K562 (cell line): ENCODE measurements at regions not wholly inside any gene's neighbourhood (a gene's known extent, or its start where the extent isn't known, plus 50 kb on each side); places are given as distances from the start of the nearest gene placed in this dataset.

Experiments
- ATAC-seq: fragments of 200-7000 bp; cut with Tn5 transposase; 3 replicates; pipeline ENCODE4 v1.9.1; 2020; ENCODE audit warnings: moderate library complexity
- BruUV-seq: library from RNA; stranded (reverse); fragments of 400-500 nt; replicated peaks from 2 replicates; lab custom pipeline; 2021; lab: Mats Ljungman, UMichigan
- CTCF ChIA-PET: fragments of 300-600 bp; formaldehyde crosslinking; extraction: SDS; loops from one replicate; lab custom pipeline; 2021; ENCODE audit warnings: low intra/inter-chr PET ratio; lab: Yijun Ruan, JAX
- POLR2A ChIA-PET: fragments of 300-600, 350-650 bp; sonication (Branson Sonifier 250); formaldehyde crosslinking; extraction: SDS; loops from one replicate; lab custom pipeline; 2021; ENCODE audit warnings: antibody characterized with exemption, inconsistent platforms; lab: Yijun Ruan, JAX
- DNase-seq, 4 experiments: peaks; one replicate each; pipeline versions ENCODE4 v3.0.0 to v3.0.0-alpha.2; 2011 to 2018; ENCODE audit warnings: low spot score in 3 of 4, mixed read lengths in 3 of 4; ENCODE audit errors: extremely low read depth in 1 of 4
- FAIRE-seq: peaks from 2 replicates; lab custom pipeline; 2011; peaks lifted over from hg19 to GRCh38; lab: Jason Lieb, UNC
- H2AFZ ChIP-seq: 2 replicates; pipeline ENCODE4 v1.6.0; 2011; ENCODE audit warnings: low read depth, low read length, control low read depth, inconsistent platforms
- H3K27ac ChIP-seq: fragments of 200-600 bp; 3 replicates; pipeline ENCODE4 v1.8.0; 2011; ENCODE audit warnings: low read depth, mild to moderate bottlenecking, control low read depth, inconsistent platforms, low read length, moderate library complexity, mixed read lengths; ENCODE audit errors: extremely low read depth
- H3K27me3 ChIP-seq, 2 experiments: fragments of 300-600 bp in 1 of 2; 2 replicates in 1 of 2; 3 replicates in 1 of 2; pipeline versions ENCODE4 v1.6.0 to v1.8.0; 2011; ENCODE audit warnings: inconsistent platforms in 2 of 2, low read length in 2 of 2, mild to moderate bottlenecking in 1 of 2, mixed read lengths in 1 of 2, moderate library complexity in 1 of 2; ENCODE audit not compliant: control insufficient read depth in 2 of 2, insufficient read depth in 2 of 2
- H3K36me3 ChIP-seq: fragments of 300-600 bp; 3 replicates; pipeline ENCODE4 v1.8.0; 2011; ENCODE audit warnings: mild to moderate bottlenecking, low read length, inconsistent platforms; ENCODE audit not compliant: control insufficient read depth, insufficient read depth
- H3K4me1 ChIP-seq, 2 experiments: fragments of 200-600 bp in 1 of 2; replicated peaks in 1 of 2; 2 replicates in 1 of 2; 3 replicates in 1 of 2; pipeline versions ENCODE4 v1.5.1 to v1.8.0; 2011; ENCODE audit warnings: inconsistent platforms in 2 of 2, low read length in 2 of 2, mild to moderate bottlenecking in 1 of 2, mixed read lengths in 1 of 2, moderate library complexity in 1 of 2; ENCODE audit not compliant: control insufficient read depth in 2 of 2, insufficient read depth in 2 of 2
- H3K4me2 ChIP-seq: 2 replicates; pipeline ENCODE4 v1.6.1; 2011; ENCODE audit warnings: low read length, control low read depth, inconsistent platforms, mixed read lengths; ENCODE audit not compliant: insufficient read depth
- H3K4me3 ChIP-seq: fragments of 200-600 bp; sonication (generic), shearing (Covaris generic); 2 replicates; pipeline ENCODE4 v1.5.1; 2016; ENCODE audit warnings: control low read depth, inconsistent platforms
- H3K79me2 ChIP-seq: fragments of 200-600 bp; 3 replicates; pipeline ENCODE4 v1.8.0; 2011; ENCODE audit warnings: low read length, inconsistent platforms; ENCODE audit not compliant: control insufficient read depth, insufficient read depth
- H3K9ac ChIP-seq, 2 experiments: 2 replicates each; pipeline versions ENCODE4 v1.6.0 to v1.6.1; 2011; ENCODE audit warnings: low read depth in 2 of 2, low read length in 2 of 2, control low read depth in 1 of 2, inconsistent platforms in 1 of 2, mild to moderate bottlenecking in 1 of 2, mixed read lengths in 1 of 2; ENCODE audit not compliant: insufficient read depth in 1 of 2
- H3K9me1 ChIP-seq: one replicate; pipeline ENCODE4 v1.6.0; 2011; ENCODE audit warnings: inconsistent platforms, mild to moderate bottlenecking, low read length, moderate library complexity; ENCODE audit not compliant: control insufficient read depth, insufficient read depth
- H3K9me3 ChIP-seq: replicated peaks from 2 replicates; pipeline ENCODE4 v1.5.1; 2011; ENCODE audit warnings: low read depth, low read length, inconsistent platforms; ENCODE audit not compliant: control insufficient read depth, insufficient read depth
- H4K20me1 ChIP-seq: replicated peaks from 2 replicates; pipeline ENCODE4 v1.6.1; 2011; ENCODE audit warnings: low read length, inconsistent platforms, mixed read lengths; ENCODE audit not compliant: control insufficient read depth, insufficient read depth
- DMBX1 ChIP-seq: fragments of 250-450 bp; sonication (Bioruptor Pico); IDR thresholded peaks from 2 replicates; pipeline ENCODE4 v1.8.0; 2022; ENCODE audit warnings: inconsistent platforms, mild to moderate bottlenecking, moderate library complexity, borderline replicate concordance
- SREBF2 ChIP-seq: sonication (generic); formaldehyde crosslinking; IDR thresholded peaks from 2 replicates; pipeline ENCODE4 v1.4.0; 2020; ENCODE audit warnings: mild to moderate bottlenecking, missing genetic modification reagents
- SRSF1 ChIP-seq: fragments of 200-400 bp; formaldehyde crosslinking; IDR thresholded peaks from 2 replicates; pipeline ENCODE4 v1.6.1; 2017; ENCODE audit warnings: mild to moderate bottlenecking, low read depth, low read length, moderate library complexity
- SRSF9 ChIP-seq: fragments of 200-400 bp; formaldehyde crosslinking; IDR thresholded peaks from 2 replicates; pipeline ENCODE4 v1.6.1; 2017; ENCODE audit warnings: low read depth, low read length, borderline replicate concordance
- TBL1XR1 ChIP-seq, 2 experiments: IDR thresholded peaks; 2 replicates each; pipeline ENCODE4 v1.6.1; 2012; ENCODE audit warnings: improper control_type of control experiment in 2 of 2, low read length in 2 of 2, mild to moderate bottlenecking in 1 of 2
- ZNF41 ChIP-seq: fragments of 250-450 bp; sonication (Bioruptor Pico); conservative IDR thresholded peaks from 2 replicates; pipeline ENCODE4 v1.4.0; 2020; ENCODE audit warnings: mild to moderate bottlenecking
- ZNF589 ChIP-seq: fragments of 200-800 bp; sonication (Bioruptor generic); IDR thresholded peaks from 2 replicates; pipeline ENCODE4 v1.6.1; 2016; ENCODE audit warnings: low read depth, missing genetic modification characterization, missing compliant biosample characterization
- WGBS: fragments of 100-300 bp; shearing (Covaris generic); methylation state at CpG from one replicate; pipeline ENCODE4 v1.1.6; 2016; ENCODE audit warnings: low coverage, mixed read lengths; ENCODE audit not compliant: insufficient coverage; ENCODE audit errors: missing lambda C conversion rate; 5-methylcytosine and 5-hydroxymethylcytosine counted together
- in situ Hi-C: fragments of 300-500 bp; cut with MboI; formaldehyde crosslinking; loops from 4 replicates; pipeline ENCODE4 v1.15.0; 2018; ENCODE audit warnings: inconsistent platforms, mixed read lengths
- intact Hi-C: fragments of 100-400 bp; cut with micrococcal nuclease; formaldehyde crosslinking; loops from 2 replicates; pipeline ENCODE4 v1.14.2; 2022
- TF ChIP-seq, protein P1 (sequence below), 2 experiments: fragments of 450-650 bp in 1 of 2; sonication (generic) in 1 of 2; formaldehyde crosslinking in 1 of 2; IDR thresholded peaks; 2 replicates each; pipeline versions ENCODE4 v1.7.1 to v1.9.0; 2016 to 2022; ENCODE audit warnings: inconsistent platforms in 1 of 2, mild to moderate bottlenecking in 1 of 2, missing genetic modification reagents in 1 of 2
- TF ChIP-seq, protein P2 (sequence below), 3 experiments: fragments of 200-800 bp in 1 of 3; fragments of 250-450 bp in 1 of 3; fragments of 450-650 bp in 1 of 3; sonication (Bioruptor Pico) in 1 of 3; sonication (Bioruptor generic) in 1 of 3; formaldehyde crosslinking in 1 of 3; IDR thresholded peaks; 2 replicates each; pipeline versions ENCODE4 v1.6.1 to v1.8.0; 2016 to 2022; ENCODE audit warnings: mild to moderate bottlenecking in 2 of 3, missing genetic modification characterization in 2 of 3, missing compliant biosample characterization in 1 of 3, moderate library complexity in 1 of 3

DNA sequence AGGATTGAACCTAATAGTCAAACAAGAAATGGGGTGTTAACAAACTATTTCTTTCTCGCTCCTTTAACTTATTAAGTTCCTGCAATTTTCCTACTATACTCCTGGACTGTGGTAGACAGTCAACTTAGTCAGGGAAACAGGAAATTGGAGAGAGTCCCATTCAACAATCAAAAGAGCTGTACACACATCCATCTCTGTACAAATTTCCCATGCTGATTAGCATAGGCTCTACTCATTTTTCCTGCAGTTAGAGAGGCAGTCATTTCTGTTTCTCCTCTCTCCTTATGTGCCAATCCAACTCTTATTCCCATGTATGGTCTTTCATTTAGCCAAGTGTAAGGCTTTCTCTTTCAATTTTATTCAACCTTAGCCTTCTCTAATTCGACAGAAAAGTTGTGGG is 1168.5 kb upstream of the FLRT2 start:
- in situ Hi-C loops = no loop called here
- H3K4me3 ChIP-seq = no peak overlapping the region
- no peak overlapping the region for H2AFZ ChIP-seq
- ATAC-seq = no peak
- DNase-seq = no peak
- H3K9me1 ChIP-seq = no peaks in the 10 kb centered on the region
- no peak for TF ChIP-seq SRSF9
- TF ChIP-seq SRSF1 = no peak
- TF ChIP-seq SREBF2 (CRISPR knock-in tag) = no peak
- TF ChIP-seq ZNF41 (CRISPR knock-in tag) = no peak
- TF ChIP-seq ZNF589 (CRISPR knock-in tag) = no peak
- TF ChIP-seq, protein P1, sequence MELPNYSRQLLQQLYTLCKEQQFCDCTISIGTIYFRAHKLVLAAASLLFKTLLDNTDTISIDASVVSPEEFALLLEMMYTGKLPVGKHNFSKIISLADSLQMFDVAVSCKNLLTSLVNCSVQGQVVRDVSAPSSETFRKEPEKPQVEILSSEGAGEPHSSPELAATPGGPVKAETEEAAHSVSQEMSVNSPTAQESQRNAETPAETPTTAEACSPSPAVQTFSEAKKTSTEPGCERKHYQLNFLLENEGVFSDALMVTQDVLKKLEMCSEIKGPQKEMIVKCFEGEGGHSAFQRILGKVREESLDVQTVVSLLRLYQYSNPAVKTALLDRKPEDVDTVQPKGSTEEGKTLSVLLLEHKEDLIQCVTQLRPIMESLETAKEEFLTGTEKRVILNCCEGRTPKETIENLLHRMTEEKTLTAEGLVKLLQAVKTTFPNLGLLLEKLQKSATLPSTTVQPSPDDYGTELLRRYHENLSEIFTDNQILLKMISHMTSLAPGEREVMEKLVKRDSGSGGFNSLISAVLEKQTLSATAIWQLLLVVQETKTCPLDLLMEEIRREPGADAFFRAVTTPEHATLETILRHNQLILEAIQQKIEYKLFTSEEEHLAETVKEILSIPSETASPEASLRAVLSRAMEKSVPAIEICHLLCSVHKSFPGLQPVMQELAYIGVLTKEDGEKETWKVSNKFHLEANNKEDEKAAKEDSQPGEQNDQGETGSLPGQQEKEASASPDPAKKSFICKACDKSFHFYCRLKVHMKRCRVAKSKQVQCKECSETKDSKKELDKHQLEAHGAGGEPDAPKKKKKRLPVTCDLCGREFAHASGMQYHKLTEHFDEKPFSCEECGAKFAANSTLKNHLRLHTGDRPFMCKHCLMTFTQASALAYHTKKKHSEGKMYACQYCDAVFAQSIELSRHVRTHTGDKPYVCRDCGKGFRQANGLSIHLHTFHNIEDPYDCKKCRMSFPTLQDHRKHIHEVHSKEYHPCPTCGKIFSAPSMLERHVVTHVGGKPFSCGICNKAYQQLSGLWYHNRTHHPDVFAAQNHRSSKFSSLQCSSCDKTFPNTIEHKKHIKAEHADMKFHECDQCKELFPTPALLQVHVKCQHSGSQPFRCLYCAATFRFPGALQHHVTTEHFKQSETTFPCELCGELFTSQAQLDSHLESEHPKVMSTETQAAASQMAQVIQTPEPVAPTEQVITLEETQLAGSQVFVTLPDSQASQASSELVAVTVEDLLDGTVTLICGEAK (IDR thresholded peaks at IDR 0.05) = no peak
- TF ChIP-seq, protein P1 (CRISPR knock-in tag; IDR thresholded peaks at IDR 0.05) = no peak
- TF ChIP-seq, protein P2, sequence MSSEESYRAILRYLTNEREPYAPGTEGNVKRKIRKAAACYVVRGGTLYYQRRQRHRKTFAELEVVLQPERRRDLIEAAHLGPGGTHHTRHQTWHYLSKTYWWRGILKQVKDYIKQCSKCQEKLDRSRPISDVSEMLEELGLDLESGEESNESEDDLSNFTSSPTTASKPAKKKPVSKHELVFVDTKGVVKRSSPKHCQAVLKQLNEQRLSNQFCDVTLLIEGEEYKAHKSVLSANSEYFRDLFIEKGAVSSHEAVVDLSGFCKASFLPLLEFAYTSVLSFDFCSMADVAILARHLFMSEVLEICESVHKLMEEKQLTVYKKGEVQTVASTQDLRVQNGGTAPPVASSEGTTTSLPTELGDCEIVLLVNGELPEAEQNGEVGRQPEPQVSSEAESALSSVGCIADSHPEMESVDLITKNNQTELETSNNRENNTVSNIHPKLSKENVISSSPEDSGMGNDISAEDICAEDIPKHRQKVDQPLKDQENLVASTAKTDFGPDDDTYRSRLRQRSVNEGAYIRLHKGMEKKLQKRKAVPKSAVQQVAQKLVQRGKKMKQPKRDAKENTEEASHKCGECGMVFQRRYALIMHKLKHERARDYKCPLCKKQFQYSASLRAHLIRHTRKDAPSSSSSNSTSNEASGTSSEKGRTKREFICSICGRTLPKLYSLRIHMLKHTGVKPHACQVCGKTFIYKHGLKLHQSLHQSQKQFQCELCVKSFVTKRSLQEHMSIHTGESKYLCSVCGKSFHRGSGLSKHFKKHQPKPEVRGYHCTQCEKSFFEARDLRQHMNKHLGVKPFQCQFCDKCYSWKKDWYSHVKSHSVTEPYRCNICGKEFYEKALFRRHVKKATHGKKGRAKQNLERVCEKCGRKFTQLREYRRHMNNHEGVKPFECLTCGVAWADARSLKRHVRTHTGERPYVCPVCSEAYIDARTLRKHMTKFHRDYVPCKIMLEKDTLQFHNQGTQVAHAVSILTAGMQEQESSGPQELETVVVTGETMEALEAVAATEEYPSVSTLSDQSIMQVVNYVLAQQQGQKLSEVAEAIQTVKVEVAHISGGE (CRISPR knock-in tag; IDR thresholded peaks at IDR 0.05) = no peak
- TF ChIP-seq DMBX1 (CRISPR knock-in tag) = no peak
- TF ChIP-seq TBL1XR1 (IDR thresholded peaks at IDR 0.05; ENCODE audit: low read length in 2 of 2) = no peak
- no peak overlapping the region for H3K27ac ChIP-seq
- H3K27me3 ChIP-seq = no peaks in the 10 kb centered on the region
- no peak overlapping the region for H3K4me2 ChIP-seq
- FAIRE-seq = no peak
- H3K79me2 ChIP-seq = no peaks in the 10 kb centered on the region
- H3K36me3 ChIP-seq = no peaks in the 10 kb centered on the region
- H4K20me1 ChIP-seq = no peaks in the 10 kb centered on the region
- H3K9me3 ChIP-seq = no peaks in the 10 kb centered on the region
- POLR2A ChIA-PET = no interaction called here
- no TSS peak for BruUV-seq
- no peaks in the 10 kb centered on the region for H3K4me1 ChIP-seq
- no peak overlapping the region for H3K9ac ChIP-seq
- CTCF ChIA-PET = no interaction called here
- intact Hi-C loops = no loop called here
- WGBS = 4% methylated on average over 2 of the region's 2 CpGs
